ENCODE measurements at regions not wholly inside any gene's neighbourhood (a gene's known extent, or its start where the extent isn't known, plus 50 kb on each side); places are given as distances from the start of the nearest gene placed in this dataset.

DNA sequence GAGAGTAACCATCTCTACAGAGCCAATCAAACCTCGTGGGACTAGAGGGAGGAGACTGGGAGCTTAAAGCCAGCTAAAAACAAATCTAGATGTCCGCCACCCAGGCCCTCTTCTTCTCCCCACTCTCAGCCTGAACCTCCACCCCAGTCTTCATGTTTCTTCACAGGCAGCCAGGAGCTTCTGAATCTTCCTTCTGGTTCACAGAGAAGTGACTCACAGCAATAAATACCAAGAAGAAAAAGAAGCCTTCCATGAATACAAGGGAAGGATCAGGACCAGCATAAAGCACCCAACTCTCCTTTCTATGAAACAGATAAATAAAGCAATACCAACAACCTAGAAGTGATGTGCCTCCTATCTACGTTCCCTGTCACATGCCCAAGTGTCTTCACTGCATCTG is 103.3 kb upstream of the SLIT3 start:
- Mint-ChIP-seq H3K27ac (no peak overlapping the region), H3K36me3 (ENCODE audit: low read depth) (no peaks in the 10 kb centered on the region), H3K27me3 (ENCODE audit: low read depth) (peaks cover 11% of the 10 kb centered on the region), H3K9me3 (no peaks in the 10 kb centered on the region), H3K4me1 (no peaks in the 10 kb centered on the region), H3K4me3 (no peak overlapping the region)
- TF ChIP-seq, protein P1, sequence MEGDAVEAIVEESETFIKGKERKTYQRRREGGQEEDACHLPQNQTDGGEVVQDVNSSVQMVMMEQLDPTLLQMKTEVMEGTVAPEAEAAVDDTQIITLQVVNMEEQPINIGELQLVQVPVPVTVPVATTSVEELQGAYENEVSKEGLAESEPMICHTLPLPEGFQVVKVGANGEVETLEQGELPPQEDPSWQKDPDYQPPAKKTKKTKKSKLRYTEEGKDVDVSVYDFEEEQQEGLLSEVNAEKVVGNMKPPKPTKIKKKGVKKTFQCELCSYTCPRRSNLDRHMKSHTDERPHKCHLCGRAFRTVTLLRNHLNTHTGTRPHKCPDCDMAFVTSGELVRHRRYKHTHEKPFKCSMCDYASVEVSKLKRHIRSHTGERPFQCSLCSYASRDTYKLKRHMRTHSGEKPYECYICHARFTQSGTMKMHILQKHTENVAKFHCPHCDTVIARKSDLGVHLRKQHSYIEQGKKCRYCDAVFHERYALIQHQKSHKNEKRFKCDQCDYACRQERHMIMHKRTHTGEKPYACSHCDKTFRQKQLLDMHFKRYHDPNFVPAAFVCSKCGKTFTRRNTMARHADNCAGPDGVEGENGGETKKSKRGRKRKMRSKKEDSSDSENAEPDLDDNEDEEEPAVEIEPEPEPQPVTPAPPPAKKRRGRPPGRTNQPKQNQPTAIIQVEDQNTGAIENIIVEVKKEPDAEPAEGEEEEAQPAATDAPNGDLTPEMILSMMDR (IDR thresholded peaks at IDR 0.05; ENCODE audit: unreplicated experiment in 3 of 3), result no peak

DNA sequence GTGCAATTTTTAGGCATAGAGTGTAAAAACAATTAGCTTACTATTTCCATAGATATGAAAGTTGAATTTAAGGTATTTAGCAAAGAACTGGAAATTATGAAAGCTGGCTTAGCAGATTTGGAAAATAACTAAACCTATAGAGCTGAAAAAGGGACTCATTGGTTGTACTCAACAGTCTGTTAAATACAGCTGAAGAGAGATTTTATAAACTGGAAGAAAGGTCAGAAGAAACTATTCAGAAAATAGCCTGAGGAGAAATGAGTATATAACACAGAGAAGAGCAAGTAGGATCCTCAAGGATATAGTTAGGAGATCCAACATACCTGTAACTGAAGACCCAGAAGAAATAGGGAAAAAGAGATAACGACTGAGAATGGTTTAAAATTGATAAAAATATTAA is 97.6 kb upstream of the SLIT3 start:
- H3K4me3 Mint-ChIP-seq, result no peak overlapping the region
- peaks cover 4% of the 10 kb centered on the region for H3K27me3 Mint-ChIP-seq (ENCODE audit: low read depth)
- H3K27ac Mint-ChIP-seq, result no peak overlapping the region
- H3K4me1 Mint-ChIP-seq, result no peaks in the 10 kb centered on the region
- H3K36me3 Mint-ChIP-seq (ENCODE audit: low read depth), result peaks cover 3% of the 10 kb centered on the region
- peaks cover 10% of the 10 kb centered on the region for H3K9me3 Mint-ChIP-seq
- TF ChIP-seq, protein P1 (IDR thresholded peaks at IDR 0.05; ENCODE audit: unreplicated experiment in 3 of 3), result no peak

DNA sequence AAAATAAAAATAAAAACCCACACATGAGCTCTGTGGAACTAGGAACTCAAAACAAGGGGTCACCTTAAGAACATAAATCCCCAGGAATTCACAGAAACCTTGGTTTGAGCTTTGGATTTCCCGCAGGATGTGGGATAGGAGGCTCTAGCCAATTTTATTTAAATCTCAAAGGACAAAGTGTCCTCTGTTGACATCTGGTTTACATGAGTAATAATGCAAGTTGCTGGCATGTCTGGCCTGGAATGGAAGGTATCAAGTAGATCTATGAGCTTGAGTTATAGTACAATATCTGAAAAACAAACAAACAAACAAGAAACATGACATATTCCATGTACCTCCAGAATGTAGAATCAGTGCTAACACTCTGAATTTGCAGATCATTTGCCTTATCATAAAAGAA is 94.2 kb upstream of the SLIT3 start:
- Mint-ChIP-seq H3K4me1 (no peaks in the 10 kb centered on the region), H3K27ac (no peak overlapping the region), H3K36me3 (ENCODE audit: low read depth) (peaks cover 3% of the 10 kb centered on the region), H3K27me3 (ENCODE audit: low read depth) (no peaks in the 10 kb centered on the region), H3K4me3 (no peak overlapping the region), H3K9me3 (peaks cover 10% of the 10 kb centered on the region)
- TF ChIP-seq, protein P1 (IDR thresholded peaks at IDR 0.05; ENCODE audit: unreplicated experiment in 3 of 3), result no peak

GRCh38 chr5:169394371-169394770 is 93.4 kb upstream of the SLIT3 start:
- no peak overlapping the region for H3K4me3 Mint-ChIP-seq
- H3K4me1 Mint-ChIP-seq, result no peaks in the 10 kb centered on the region
- peaks cover 10% of the 10 kb centered on the region for H3K9me3 Mint-ChIP-seq
- no peaks in the 10 kb centered on the region for H3K27me3 Mint-ChIP-seq (ENCODE audit: low read depth)
- TF ChIP-seq, protein P1 (IDR thresholded peaks at IDR 0.05; ENCODE audit: unreplicated experiment in 3 of 3), result no peak
- H3K27ac Mint-ChIP-seq, result no peak overlapping the region
- H3K36me3 Mint-ChIP-seq (ENCODE audit: low read depth), result peaks cover 3% of the 10 kb centered on the region

DNA sequence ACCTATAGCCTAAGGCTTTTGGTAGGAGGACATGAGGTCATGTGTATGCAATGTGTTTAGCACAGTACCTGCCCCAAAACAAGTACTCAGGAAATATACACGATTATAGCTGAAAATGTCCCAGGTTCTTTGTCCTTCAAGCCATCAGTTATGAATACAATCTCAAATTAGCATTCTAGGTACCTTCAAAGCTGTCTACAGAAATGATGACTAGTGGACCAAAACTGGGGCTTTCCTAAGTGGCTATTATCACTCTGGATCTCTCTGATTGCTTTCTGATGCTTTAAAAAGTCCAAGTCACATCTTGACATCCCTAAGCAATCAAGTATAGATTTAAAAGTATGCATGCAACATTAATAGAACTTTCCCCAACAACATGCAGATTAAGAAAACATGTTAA is 93.0 kb upstream of the SLIT3 start:
- Mint-ChIP-seq H3K27me3 (ENCODE audit: low read depth) (no peaks in the 10 kb centered on the region), H3K36me3 (ENCODE audit: low read depth) (peaks cover 3% of the 10 kb centered on the region), H3K4me1 (no peaks in the 10 kb centered on the region), H3K9me3 (peaks cover 10% of the 10 kb centered on the region), H3K4me3 (no peak overlapping the region), H3K27ac (no peak overlapping the region)
- TF ChIP-seq, protein P1 (IDR thresholded peaks at IDR 0.05; ENCODE audit: unreplicated experiment in 3 of 3), result no peak

GRCh38 chr5:169390265-169390664 is 89.3 kb upstream of the SLIT3 start:
- no peaks in the 10 kb centered on the region for H3K27me3 Mint-ChIP-seq (ENCODE audit: low read depth)
- TF ChIP-seq, protein P1 (IDR thresholded peaks at IDR 0.05; ENCODE audit: unreplicated experiment in 3 of 3), result no peak
- H3K36me3 Mint-ChIP-seq (ENCODE audit: low read depth), result no peaks in the 10 kb centered on the region
- no peak overlapping the region for H3K27ac Mint-ChIP-seq
- no peak overlapping the region for H3K4me3 Mint-ChIP-seq
- peaks cover 7% of the 10 kb centered on the region for H3K9me3 Mint-ChIP-seq
- H3K4me1 Mint-ChIP-seq, result no peaks in the 10 kb centered on the region
